H9 (cell line): ENCODE measurements at regions not wholly inside any gene's neighbourhood (a gene's known extent, or its start where the extent isn't known, plus 50 kb on each side); places are given as distances from the start of the nearest gene placed in this dataset.

Experiments
- DNase-seq: peaks from one replicate; pipeline ENCODE4 v3.0.0-alpha.2; 2017
- H2AFZ ChIP-seq: one replicate; pipeline ENCODE4 v1.6.1; 2013; ENCODE audit warnings: mild to moderate bottlenecking, low read length, control low read depth, moderate library complexity
- H2AK5ac ChIP-seq: 2 replicates; pipeline ENCODE4 v1.6.1; 2013; ENCODE audit warnings: low read length, control low read depth, mixed read lengths; ENCODE audit not compliant: insufficient read length
- H2BK120ac ChIP-seq: one replicate; pipeline ENCODE4 v1.6.1; 2013; ENCODE audit warnings: low read depth, mild to moderate bottlenecking, low read length, control low read depth, inconsistent platforms; ENCODE audit not compliant: poor library complexity, severe bottlenecking
- H2BK12ac ChIP-seq: 2 replicates; pipeline ENCODE4 v1.6.1; 2013; ENCODE audit warnings: low read length, control low read depth, mixed read lengths, low read depth; ENCODE audit not compliant: insufficient read length
- H2BK15ac ChIP-seq: 2 replicates; pipeline ENCODE4 v1.6.1; 2013; ENCODE audit warnings: low read depth, low read length, control low read depth
- H2BK20ac ChIP-seq: one replicate; pipeline ENCODE4 v1.6.1; 2013; ENCODE audit warnings: low read depth, mild to moderate bottlenecking, low read length, control low read depth, inconsistent platforms; ENCODE audit not compliant: poor library complexity, severe bottlenecking
- H2BK5ac ChIP-seq: 2 replicates; pipeline ENCODE4 v1.6.1; 2013; ENCODE audit warnings: low read length, control low read depth, mixed read lengths; ENCODE audit not compliant: insufficient read length
- H3K14ac ChIP-seq: 2 replicates; pipeline ENCODE4 v1.6.1; 2013; ENCODE audit warnings: low read length, control low read depth; ENCODE audit not compliant: insufficient read depth
- H3K18ac ChIP-seq: 2 replicates; pipeline ENCODE4 v1.6.1; 2013; ENCODE audit warnings: low read depth, mild to moderate bottlenecking, mixed read lengths, low read length, control low read depth; ENCODE audit not compliant: insufficient read length
- H3K23ac ChIP-seq: 2 replicates; pipeline ENCODE4 v1.6.1; 2013; ENCODE audit warnings: low read length, control low read depth, mixed read lengths, low read depth; ENCODE audit not compliant: insufficient read length
- H3K23me2 ChIP-seq: 2 replicates; pipeline ENCODE4 v1.6.1; 2013; ENCODE audit warnings: low read depth, mild to moderate bottlenecking, mixed read lengths, low read length, control low read depth; ENCODE audit not compliant: insufficient read length, poor library complexity, severe bottlenecking
- H3K27ac ChIP-seq: 2 replicates; pipeline ENCODE4 v1.5.1; 2013; ENCODE audit warnings: low read length, control low read depth, mixed read lengths, low read depth; ENCODE audit not compliant: insufficient read length
- H3K27me3 ChIP-seq: 2 replicates; pipeline ENCODE4 v1.6.1; 2013; ENCODE audit warnings: low read length, control low read depth, inconsistent platforms; ENCODE audit not compliant: insufficient read depth
- H3K4ac ChIP-seq: 2 replicates; pipeline ENCODE4 v1.6.1; 2013; ENCODE audit warnings: low read depth, mild to moderate bottlenecking, control low read depth, inconsistent platforms, low read length, moderate library complexity
- H3K4me1 ChIP-seq: 2 replicates; pipeline ENCODE4 v1.6.1; 2013; ENCODE audit warnings: low read length, control low read depth, inconsistent platforms; ENCODE audit not compliant: insufficient read depth
- H3K4me2 ChIP-seq: 2 replicates; pipeline ENCODE4 v1.6.1; 2013; ENCODE audit warnings: low read length, control low read depth, mixed read lengths; ENCODE audit not compliant: insufficient read length, insufficient read depth
- H3K56ac ChIP-seq: 2 replicates; pipeline ENCODE4 v1.6.1; 2013; ENCODE audit warnings: low read depth, mild to moderate bottlenecking, mixed read lengths, low read length, control low read depth; ENCODE audit not compliant: insufficient read length
- H3K79me1 ChIP-seq: 2 replicates; pipeline ENCODE4 v1.6.1; 2013; ENCODE audit warnings: low read depth, mild to moderate bottlenecking, moderate library complexity, low read length, control low read depth, inconsistent platforms; ENCODE audit not compliant: insufficient read depth, poor library complexity, severe bottlenecking
- H3K79me2 ChIP-seq: 2 replicates; pipeline ENCODE4 v1.6.1; 2013; ENCODE audit warnings: low read length, control low read depth, inconsistent platforms; ENCODE audit not compliant: insufficient read depth
- H3K9ac ChIP-seq: 2 replicates; pipeline ENCODE4 v1.6.1; 2013; ENCODE audit warnings: low read length, control low read depth, mixed read lengths; ENCODE audit not compliant: insufficient read length; ENCODE audit errors: extremely low read depth
- H3K9me3 ChIP-seq: one replicate; pipeline ENCODE4 v1.6.1; 2013; ENCODE audit warnings: low read depth, low read length, inconsistent platforms; ENCODE audit not compliant: control insufficient read depth
- H3T11ph ChIP-seq: one replicate; pipeline ENCODE4 v1.6.1; 2013; ENCODE audit warnings: mild to moderate bottlenecking, low read length, control low read depth, inconsistent platforms
- H4K20me1 ChIP-seq: one replicate; pipeline ENCODE4 v1.6.1; 2013; ENCODE audit not compliant: control insufficient read depth, insufficient read length, insufficient read depth
- H4K5ac ChIP-seq: 2 replicates; pipeline ENCODE4 v1.6.1; 2013; ENCODE audit warnings: low read depth, mild to moderate bottlenecking, mixed read lengths, low read length, control low read depth; ENCODE audit not compliant: insufficient read length
- H4K8ac ChIP-seq: replicated peaks from 2 replicates; pipeline ENCODE4 v1.6.1; 2013; ENCODE audit warnings: low read length, control low read depth, mixed read lengths, low read depth; ENCODE audit not compliant: insufficient read length
- H4K91ac ChIP-seq: 2 replicates; pipeline ENCODE4 v1.6.1; 2013; ENCODE audit warnings: low read depth, mild to moderate bottlenecking, moderate library complexity, mixed read lengths, low read length, control low read depth; ENCODE audit not compliant: insufficient read length
- H3K27ac Mint-ChIP-seq, 3 experiments: 2 replicates in 2 of 3; 3 replicates in 1 of 3; pipeline ENCODE4 v1.8.0; 2020 to 2021; ENCODE audit warnings: mixed read lengths in 3 of 3, mild to moderate bottlenecking in 1 of 3, moderate library complexity in 1 of 3
- H3K27me3 Mint-ChIP-seq: 2 replicates; pipeline ENCODE4 v1.8.0; 2021; ENCODE audit warnings: low read depth, mild to moderate bottlenecking, moderate library complexity, mixed read lengths
- H3K36me3 Mint-ChIP-seq, 3 experiments: 2 replicates in 2 of 3; 3 replicates in 1 of 3; pipeline ENCODE4 v1.8.0; 2020 to 2021; ENCODE audit warnings: low read depth in 3 of 3, mixed read lengths in 3 of 3; ENCODE audit not compliant: insufficient read depth in 1 of 3
- H3K4me1 Mint-ChIP-seq, 2 experiments: 2 replicates each; pipeline ENCODE4 v1.8.0; 2020; ENCODE audit warnings: mixed read lengths in 2 of 2
- H3K4me3 Mint-ChIP-seq, 2 experiments: 2 replicates in 1 of 2; 3 replicates in 1 of 2; pipeline ENCODE4 v1.8.0; 2020 to 2021; ENCODE audit warnings: mild to moderate bottlenecking in 2 of 2, mixed read lengths in 2 of 2, moderate library complexity in 1 of 2
- H3K9me3 Mint-ChIP-seq, 2 experiments: 2 replicates in 1 of 2; 3 replicates in 1 of 2; pipeline ENCODE4 v1.8.0; 2020; ENCODE audit warnings: mild to moderate bottlenecking in 2 of 2, mixed read lengths in 2 of 2, moderate library complexity in 1 of 2
- WGBS: extraction: QIAGEN DNeasy Blood & Tissue Kit; methylation state at CpG from one replicate; pipeline ENCODE4 v1.1.7; 2013; ENCODE audit warnings: missing lambda C conversion rate, low lambda C conversion rate, mixed read lengths; ENCODE audit not compliant: insufficient read length; ENCODE audit errors: extremely low coverage; 5-methylcytosine and 5-hydroxymethylcytosine counted together
- TF ChIP-seq, protein P1 (sequence below): fragments of 200-600 bp; sonication (generic); conservative IDR thresholded peaks from 3 replicates; pipeline ENCODE4 v1.8.0; 2021; ENCODE audit warnings: antibody characterized with exemption, mild to moderate bottlenecking

DNA sequence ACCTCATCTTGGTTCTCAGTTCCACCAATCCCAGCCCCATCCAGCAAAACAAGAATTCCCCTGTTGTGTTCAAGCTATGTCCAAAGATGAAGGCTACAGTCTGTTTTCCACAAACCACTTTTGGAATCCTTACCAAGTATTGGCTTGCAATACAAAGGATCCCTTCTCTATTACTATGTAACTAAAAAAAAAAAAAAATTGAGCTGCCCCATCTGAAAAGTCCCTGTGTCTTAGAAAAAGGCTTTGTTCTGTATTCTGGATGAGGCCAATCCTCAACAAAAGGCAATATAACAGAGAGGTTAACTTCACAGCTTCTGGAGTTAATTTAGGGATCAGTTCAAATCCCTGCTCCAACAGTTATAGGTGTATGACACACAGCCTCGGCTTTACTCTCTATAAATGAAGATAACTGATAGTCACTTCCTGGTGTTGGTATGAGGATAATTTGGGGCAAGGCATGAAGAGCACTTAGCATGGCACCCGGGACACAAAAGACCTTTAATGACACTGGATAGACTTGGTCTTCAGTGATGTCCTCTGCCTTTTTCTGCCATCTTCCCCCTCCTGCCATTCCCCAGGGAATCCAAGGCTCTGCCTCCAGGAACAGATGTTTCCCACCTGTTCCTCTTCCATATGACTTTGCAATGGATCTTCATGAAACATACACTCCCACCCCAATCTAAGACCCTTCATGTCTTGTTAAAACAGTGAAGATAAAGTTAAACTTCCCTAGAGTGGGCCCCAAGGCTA is 61.2 kb upstream of the ATL2 start:
- peak overlapping the region; percentile 25 for H3K18ac ChIP-seq
- no CpG with 5 or more reads among the region's 2 CpGs for WGBS
- H3K27ac Mint-ChIP-seq = no peak overlapping the region; a peak in 1 of 7 replicates

More for the DNA sequence above, 61.2 kb upstream of the ATL2 start:
- Histone ChIP-seq H3K9me3 (no peaks in the 10 kb centered on the region), H4K5ac (no peak overlapping the region), H2AK5ac (no peak overlapping the region), H2BK120ac (no peak overlapping the region), H4K91ac (no peak overlapping the region), H2BK5ac (no peak overlapping the region), H3K27ac (no peak overlapping the region), H3K79me2 (no peaks in the 10 kb centered on the region), H3K23me2 (no peaks in the 10 kb centered on the region), H3K9ac (no peak overlapping the region), H2BK12ac (no peak overlapping the region), H3T11ph (no peak overlapping the region), H3K56ac (no peak overlapping the region), H3K14ac (no peak overlapping the region), H2BK15ac (no peak overlapping the region), H4K20me1 (no peaks in the 10 kb centered on the region), H2BK20ac (no peak overlapping the region), H3K23ac (no peak overlapping the region), H3K79me1 (no peaks in the 10 kb centered on the region), H3K4me2 (no peak overlapping the region), H3K27me3 (no peaks in the 10 kb centered on the region), H2AFZ (no peak overlapping the region), H3K4ac (no peak overlapping the region), H4K8ac (no peak overlapping the region), H3K4me1 (peaks cover 10% of the 10 kb centered on the region)
- Mint-ChIP-seq H3K36me3 (peaks cover 0 to 9% (median 3%) of the 10 kb centered on the region in 3 experiments; a peak in 3 of 7 replicates), H3K4me3 (no peak overlapping the region), H3K27me3 (peaks cover 18% of the 10 kb centered on the region), H3K9me3 (peaks cover 0 to 4% of the 10 kb centered on the region in 2 experiments; a peak in 1 of 5 replicates), H3K4me1 (peaks cover 33 to 36% of the 10 kb centered on the region in 2 experiments)
- TF ChIP-seq, protein P1, sequence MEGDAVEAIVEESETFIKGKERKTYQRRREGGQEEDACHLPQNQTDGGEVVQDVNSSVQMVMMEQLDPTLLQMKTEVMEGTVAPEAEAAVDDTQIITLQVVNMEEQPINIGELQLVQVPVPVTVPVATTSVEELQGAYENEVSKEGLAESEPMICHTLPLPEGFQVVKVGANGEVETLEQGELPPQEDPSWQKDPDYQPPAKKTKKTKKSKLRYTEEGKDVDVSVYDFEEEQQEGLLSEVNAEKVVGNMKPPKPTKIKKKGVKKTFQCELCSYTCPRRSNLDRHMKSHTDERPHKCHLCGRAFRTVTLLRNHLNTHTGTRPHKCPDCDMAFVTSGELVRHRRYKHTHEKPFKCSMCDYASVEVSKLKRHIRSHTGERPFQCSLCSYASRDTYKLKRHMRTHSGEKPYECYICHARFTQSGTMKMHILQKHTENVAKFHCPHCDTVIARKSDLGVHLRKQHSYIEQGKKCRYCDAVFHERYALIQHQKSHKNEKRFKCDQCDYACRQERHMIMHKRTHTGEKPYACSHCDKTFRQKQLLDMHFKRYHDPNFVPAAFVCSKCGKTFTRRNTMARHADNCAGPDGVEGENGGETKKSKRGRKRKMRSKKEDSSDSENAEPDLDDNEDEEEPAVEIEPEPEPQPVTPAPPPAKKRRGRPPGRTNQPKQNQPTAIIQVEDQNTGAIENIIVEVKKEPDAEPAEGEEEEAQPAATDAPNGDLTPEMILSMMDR = no peak
- DNase-seq = no peak
